Loucy (cell line): ENCODE measurements at regions not wholly inside any gene's neighbourhood (a gene's known extent, or its start where the extent isn't known, plus 50 kb on each side); places are given as distances from the start of the nearest gene placed in this dataset.

Experiments
- CTCF ChIP-seq: fragments of 200-600 bp; sonication (generic); conservative IDR thresholded peaks from 2 replicates; pipeline ENCODE4 v1.5.1; 2014; ENCODE audit warnings: mild to moderate bottlenecking, antibody characterized with exemption, low read length
- EZH2phosphoT487 ChIP-seq: fragments of 200-600 bp; IDR thresholded peaks from 2 replicates; pipeline ENCODE4 v1.6.1; 2018; ENCODE audit warnings: antibody characterized with exemption, mild to moderate bottlenecking, moderate library complexity, borderline replicate concordance

DNA sequence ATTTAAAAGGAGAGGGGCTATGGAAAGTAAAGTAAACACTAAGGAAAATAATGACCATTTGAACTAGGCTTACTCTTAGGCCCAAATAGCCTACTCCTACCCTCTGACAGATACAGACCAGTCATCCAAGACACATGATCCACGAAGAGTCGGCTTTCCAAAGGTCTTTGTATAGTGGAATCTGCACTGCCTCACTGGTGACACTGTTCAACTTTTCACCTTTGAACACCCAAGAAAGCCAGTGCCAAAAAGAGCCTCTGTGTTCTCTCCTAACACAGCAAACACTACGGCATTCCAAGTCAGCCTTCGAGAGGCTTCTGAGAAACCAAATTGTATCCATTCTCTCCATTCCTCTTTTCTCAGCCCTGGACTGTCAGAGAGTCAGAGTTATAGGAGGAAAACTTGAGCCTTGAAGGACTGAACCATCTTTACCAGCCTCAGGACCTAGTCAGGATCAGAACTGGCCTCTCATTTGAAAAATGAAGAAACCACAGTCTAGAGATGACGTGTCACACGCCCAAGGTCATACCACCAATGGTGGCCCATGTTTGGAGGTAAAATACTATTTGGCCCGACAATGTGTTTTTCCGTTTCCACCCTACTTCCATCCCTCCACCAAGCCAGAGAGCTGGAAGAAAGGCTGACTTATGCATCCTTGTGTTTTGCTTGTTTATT, 267.4 kb upstream of the ACVR2A start:
- TF ChIP-seq CTCF (no peak), EZH2phosphoT487 (no peak)
